H9 (cell line): ENCODE measurements at regions not wholly inside any gene's neighbourhood (a gene's known extent, or its start where the extent isn't known, plus 50 kb on each side); places are given as distances from the start of the nearest gene placed in this dataset.

Experiments
- DNase-seq: peaks from one replicate; pipeline ENCODE4 v3.0.0-alpha.2; 2017
- H2AFZ ChIP-seq: one replicate; pipeline ENCODE4 v1.6.1; 2013; ENCODE audit warnings: mild to moderate bottlenecking, low read length, control low read depth, moderate library complexity
- H2AK5ac ChIP-seq: 2 replicates; pipeline ENCODE4 v1.6.1; 2013; ENCODE audit warnings: low read length, control low read depth, mixed read lengths; ENCODE audit not compliant: insufficient read length
- H2BK120ac ChIP-seq: one replicate; pipeline ENCODE4 v1.6.1; 2013; ENCODE audit warnings: low read depth, mild to moderate bottlenecking, low read length, control low read depth, inconsistent platforms; ENCODE audit not compliant: poor library complexity, severe bottlenecking
- H2BK12ac ChIP-seq: 2 replicates; pipeline ENCODE4 v1.6.1; 2013; ENCODE audit warnings: low read length, control low read depth, mixed read lengths, low read depth; ENCODE audit not compliant: insufficient read length
- H2BK15ac ChIP-seq: 2 replicates; pipeline ENCODE4 v1.6.1; 2013; ENCODE audit warnings: low read depth, low read length, control low read depth
- H2BK20ac ChIP-seq: one replicate; pipeline ENCODE4 v1.6.1; 2013; ENCODE audit warnings: low read depth, mild to moderate bottlenecking, low read length, control low read depth, inconsistent platforms; ENCODE audit not compliant: poor library complexity, severe bottlenecking
- H2BK5ac ChIP-seq: 2 replicates; pipeline ENCODE4 v1.6.1; 2013; ENCODE audit warnings: low read length, control low read depth, mixed read lengths; ENCODE audit not compliant: insufficient read length
- H3K14ac ChIP-seq: 2 replicates; pipeline ENCODE4 v1.6.1; 2013; ENCODE audit warnings: low read length, control low read depth; ENCODE audit not compliant: insufficient read depth
- H3K18ac ChIP-seq: 2 replicates; pipeline ENCODE4 v1.6.1; 2013; ENCODE audit warnings: low read depth, mild to moderate bottlenecking, mixed read lengths, low read length, control low read depth; ENCODE audit not compliant: insufficient read length
- H3K23ac ChIP-seq: 2 replicates; pipeline ENCODE4 v1.6.1; 2013; ENCODE audit warnings: low read length, control low read depth, mixed read lengths, low read depth; ENCODE audit not compliant: insufficient read length
- H3K23me2 ChIP-seq: 2 replicates; pipeline ENCODE4 v1.6.1; 2013; ENCODE audit warnings: low read depth, mild to moderate bottlenecking, mixed read lengths, low read length, control low read depth; ENCODE audit not compliant: insufficient read length, poor library complexity, severe bottlenecking
- H3K27ac ChIP-seq: 2 replicates; pipeline ENCODE4 v1.5.1; 2013; ENCODE audit warnings: low read length, control low read depth, mixed read lengths, low read depth; ENCODE audit not compliant: insufficient read length
- H3K27me3 ChIP-seq: 2 replicates; pipeline ENCODE4 v1.6.1; 2013; ENCODE audit warnings: low read length, control low read depth, inconsistent platforms; ENCODE audit not compliant: insufficient read depth
- H3K4ac ChIP-seq: 2 replicates; pipeline ENCODE4 v1.6.1; 2013; ENCODE audit warnings: low read depth, mild to moderate bottlenecking, control low read depth, inconsistent platforms, low read length, moderate library complexity
- H3K4me1 ChIP-seq: 2 replicates; pipeline ENCODE4 v1.6.1; 2013; ENCODE audit warnings: low read length, control low read depth, inconsistent platforms; ENCODE audit not compliant: insufficient read depth
- H3K4me2 ChIP-seq: 2 replicates; pipeline ENCODE4 v1.6.1; 2013; ENCODE audit warnings: low read length, control low read depth, mixed read lengths; ENCODE audit not compliant: insufficient read length, insufficient read depth
- H3K56ac ChIP-seq: 2 replicates; pipeline ENCODE4 v1.6.1; 2013; ENCODE audit warnings: low read depth, mild to moderate bottlenecking, mixed read lengths, low read length, control low read depth; ENCODE audit not compliant: insufficient read length
- H3K79me1 ChIP-seq: 2 replicates; pipeline ENCODE4 v1.6.1; 2013; ENCODE audit warnings: low read depth, mild to moderate bottlenecking, moderate library complexity, low read length, control low read depth, inconsistent platforms; ENCODE audit not compliant: insufficient read depth, poor library complexity, severe bottlenecking
- H3K79me2 ChIP-seq: 2 replicates; pipeline ENCODE4 v1.6.1; 2013; ENCODE audit warnings: low read length, control low read depth, inconsistent platforms; ENCODE audit not compliant: insufficient read depth
- H3K9ac ChIP-seq: 2 replicates; pipeline ENCODE4 v1.6.1; 2013; ENCODE audit warnings: low read length, control low read depth, mixed read lengths; ENCODE audit not compliant: insufficient read length; ENCODE audit errors: extremely low read depth
- H3K9me3 ChIP-seq: one replicate; pipeline ENCODE4 v1.6.1; 2013; ENCODE audit warnings: low read depth, low read length, inconsistent platforms; ENCODE audit not compliant: control insufficient read depth
- H3T11ph ChIP-seq: one replicate; pipeline ENCODE4 v1.6.1; 2013; ENCODE audit warnings: mild to moderate bottlenecking, low read length, control low read depth, inconsistent platforms
- H4K20me1 ChIP-seq: one replicate; pipeline ENCODE4 v1.6.1; 2013; ENCODE audit not compliant: control insufficient read depth, insufficient read length, insufficient read depth
- H4K5ac ChIP-seq: 2 replicates; pipeline ENCODE4 v1.6.1; 2013; ENCODE audit warnings: low read depth, mild to moderate bottlenecking, mixed read lengths, low read length, control low read depth; ENCODE audit not compliant: insufficient read length
- H4K8ac ChIP-seq: replicated peaks from 2 replicates; pipeline ENCODE4 v1.6.1; 2013; ENCODE audit warnings: low read length, control low read depth, mixed read lengths, low read depth; ENCODE audit not compliant: insufficient read length
- H4K91ac ChIP-seq: 2 replicates; pipeline ENCODE4 v1.6.1; 2013; ENCODE audit warnings: low read depth, mild to moderate bottlenecking, moderate library complexity, mixed read lengths, low read length, control low read depth; ENCODE audit not compliant: insufficient read length
- H3K27ac Mint-ChIP-seq, 3 experiments: 2 replicates in 2 of 3; 3 replicates in 1 of 3; pipeline ENCODE4 v1.8.0; 2020 to 2021; ENCODE audit warnings: mixed read lengths in 3 of 3, mild to moderate bottlenecking in 1 of 3, moderate library complexity in 1 of 3
- H3K27me3 Mint-ChIP-seq: 2 replicates; pipeline ENCODE4 v1.8.0; 2021; ENCODE audit warnings: low read depth, mild to moderate bottlenecking, moderate library complexity, mixed read lengths
- H3K36me3 Mint-ChIP-seq, 3 experiments: 2 replicates in 2 of 3; 3 replicates in 1 of 3; pipeline ENCODE4 v1.8.0; 2020 to 2021; ENCODE audit warnings: low read depth in 3 of 3, mixed read lengths in 3 of 3; ENCODE audit not compliant: insufficient read depth in 1 of 3
- H3K4me1 Mint-ChIP-seq, 2 experiments: 2 replicates each; pipeline ENCODE4 v1.8.0; 2020; ENCODE audit warnings: mixed read lengths in 2 of 2
- H3K4me3 Mint-ChIP-seq, 2 experiments: 2 replicates in 1 of 2; 3 replicates in 1 of 2; pipeline ENCODE4 v1.8.0; 2020 to 2021; ENCODE audit warnings: mild to moderate bottlenecking in 2 of 2, mixed read lengths in 2 of 2, moderate library complexity in 1 of 2
- H3K9me3 Mint-ChIP-seq, 2 experiments: 2 replicates in 1 of 2; 3 replicates in 1 of 2; pipeline ENCODE4 v1.8.0; 2020; ENCODE audit warnings: mild to moderate bottlenecking in 2 of 2, mixed read lengths in 2 of 2, moderate library complexity in 1 of 2
- WGBS: extraction: QIAGEN DNeasy Blood & Tissue Kit; methylation state at CpG from one replicate; pipeline ENCODE4 v1.1.7; 2013; ENCODE audit warnings: missing lambda C conversion rate, low lambda C conversion rate, mixed read lengths; ENCODE audit not compliant: insufficient read length; ENCODE audit errors: extremely low coverage; 5-methylcytosine and 5-hydroxymethylcytosine counted together
- TF ChIP-seq, protein P1 (sequence below): fragments of 200-600 bp; sonication (generic); conservative IDR thresholded peaks from 3 replicates; pipeline ENCODE4 v1.8.0; 2021; ENCODE audit warnings: antibody characterized with exemption, mild to moderate bottlenecking

DNA sequence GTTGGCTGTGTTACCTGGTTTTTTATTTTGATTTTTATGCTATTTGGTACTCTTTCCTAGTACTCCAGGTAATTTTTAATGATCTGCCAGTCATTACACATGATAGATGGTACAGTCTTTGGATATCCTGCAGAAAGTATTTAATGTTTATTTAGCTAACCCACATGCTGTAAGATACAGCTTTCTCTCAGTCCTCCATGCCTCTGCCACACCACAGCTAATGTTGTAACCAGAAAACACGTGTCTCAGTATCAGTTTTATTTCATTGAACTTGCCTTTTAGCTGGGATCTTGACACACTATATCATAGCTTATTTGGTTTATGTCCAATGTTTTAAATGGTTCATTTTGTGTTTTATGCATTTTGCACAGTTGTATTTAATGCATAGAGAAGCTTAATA, 1648.4 kb downstream of the KCNT2 start:
- WGBS: no CpG with 5 or more reads among the region's 1 CpG
- H3K23me2 ChIP-seq: no peaks in the 10 kb centered on the region
- no peaks in the 10 kb centered on the region for H3K36me3 Mint-ChIP-seq
- no peak overlapping the region for H3K23ac ChIP-seq
- no peak overlapping the region for H3K4ac ChIP-seq
- no peak for DNase-seq
- H3K9ac ChIP-seq: no peak overlapping the region
- no peaks in the 10 kb centered on the region for H3K4me1 Mint-ChIP-seq
- no peaks in the 10 kb centered on the region for H3K79me2 ChIP-seq
- H3K27ac Mint-ChIP-seq: no peak overlapping the region
- H4K91ac ChIP-seq: no peak overlapping the region
- H3K27ac ChIP-seq: no peak overlapping the region
- H2BK5ac ChIP-seq: no peak overlapping the region
- H3K18ac ChIP-seq: no peak overlapping the region
- no peaks in the 10 kb centered on the region for H3K4me1 ChIP-seq
- no peak overlapping the region for H3K14ac ChIP-seq
- H3K79me1 ChIP-seq: no peaks in the 10 kb centered on the region
- H4K20me1 ChIP-seq: no peaks in the 10 kb centered on the region
- H3K4me3 Mint-ChIP-seq: no peak overlapping the region
- no peak overlapping the region for H3T11ph ChIP-seq
- no peak overlapping the region for H2BK20ac ChIP-seq
- no peaks in the 10 kb centered on the region for H3K9me3 ChIP-seq
- no peak overlapping the region for H2AFZ ChIP-seq
- H3K9me3 Mint-ChIP-seq: no peaks in the 10 kb centered on the region
- no peak overlapping the region for H2BK120ac ChIP-seq
- no peak overlapping the region for H2BK15ac ChIP-seq
- H3K27me3 Mint-ChIP-seq: no peaks in the 10 kb centered on the region
- H4K8ac ChIP-seq: no peak overlapping the region
- H3K56ac ChIP-seq: no peak overlapping the region
- H2BK12ac ChIP-seq: no peak overlapping the region
- H2AK5ac ChIP-seq: no peak overlapping the region
- H3K27me3 ChIP-seq: no peaks in the 10 kb centered on the region
- TF ChIP-seq, protein P1, sequence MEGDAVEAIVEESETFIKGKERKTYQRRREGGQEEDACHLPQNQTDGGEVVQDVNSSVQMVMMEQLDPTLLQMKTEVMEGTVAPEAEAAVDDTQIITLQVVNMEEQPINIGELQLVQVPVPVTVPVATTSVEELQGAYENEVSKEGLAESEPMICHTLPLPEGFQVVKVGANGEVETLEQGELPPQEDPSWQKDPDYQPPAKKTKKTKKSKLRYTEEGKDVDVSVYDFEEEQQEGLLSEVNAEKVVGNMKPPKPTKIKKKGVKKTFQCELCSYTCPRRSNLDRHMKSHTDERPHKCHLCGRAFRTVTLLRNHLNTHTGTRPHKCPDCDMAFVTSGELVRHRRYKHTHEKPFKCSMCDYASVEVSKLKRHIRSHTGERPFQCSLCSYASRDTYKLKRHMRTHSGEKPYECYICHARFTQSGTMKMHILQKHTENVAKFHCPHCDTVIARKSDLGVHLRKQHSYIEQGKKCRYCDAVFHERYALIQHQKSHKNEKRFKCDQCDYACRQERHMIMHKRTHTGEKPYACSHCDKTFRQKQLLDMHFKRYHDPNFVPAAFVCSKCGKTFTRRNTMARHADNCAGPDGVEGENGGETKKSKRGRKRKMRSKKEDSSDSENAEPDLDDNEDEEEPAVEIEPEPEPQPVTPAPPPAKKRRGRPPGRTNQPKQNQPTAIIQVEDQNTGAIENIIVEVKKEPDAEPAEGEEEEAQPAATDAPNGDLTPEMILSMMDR: no peak
- H3K4me2 ChIP-seq: no peak overlapping the region
- no peak overlapping the region for H4K5ac ChIP-seq
